GM18517 (cell line): ENCODE measurements at regions not wholly inside any gene's neighbourhood (a gene's known extent, or its start where the extent isn't known, plus 50 kb on each side); places are given as distances from the start of the nearest gene placed in this dataset.

Source experiments
- ATAC-seq: cut with Tn5 transposase; IDR thresholded peaks from one replicate; pipeline ENCODE4 v1.9.1; 2021; ENCODE audit warnings: mild to moderate bottlenecking, moderate library complexity; ENCODE audit not compliant: unreplicated experiment

GRCh38 chr2:12379143-12379542 lies 337.6 kb upstream of the TRIB2 start:
- no peak for ATAC-seq

- ATAC-seq = no peak
These were observed 335.0 kb upstream of the TRIB2 start for GRCh38 chr2:12381543-12382325.

- ATAC-seq = no peak
These were observed 334.4 kb upstream of the TRIB2 start for GRCh38 chr2:12382366-12382765.

- ATAC-seq = no peak
These were observed 327.2 kb upstream of the TRIB2 start for GRCh38 chr2:12389344-12390045.

GRCh38 chr2:12391116-12391515 lies 325.6 kb upstream of the TRIB2 start:
- no peak for ATAC-seq

- ATAC-seq = no peak
These were observed 320.0 kb upstream of the TRIB2 start for GRCh38 chr2:12396699-12397098.

GRCh38 chr2:12397854-12398253 lies 318.9 kb upstream of the TRIB2 start:
- no peak for ATAC-seq

- no peak for ATAC-seq
These were observed 317.5 kb upstream of the TRIB2 start for GRCh38 chr2:12399240-12399639.

- ATAC-seq = no peak
These were observed 316.2 kb upstream of the TRIB2 start for GRCh38 chr2:12400543-12400942.

GRCh38 chr2:12402440-12403139 lies 314.1 kb upstream of the TRIB2 start:
- ATAC-seq = no peak

- no peak for ATAC-seq
These were observed 312.2 kb upstream of the TRIB2 start for GRCh38 chr2:12404497-12404896.

- ATAC-seq = no peak
These were observed 309.6 kb upstream of the TRIB2 start for GRCh38 chr2:12407160-12407559.

GRCh38 chr2:12412898-12413305 lies 303.8 kb upstream of the TRIB2 start:
- ATAC-seq = peak; percentile 88

GRCh38 chr2:12415536-12415935 lies 301.2 kb upstream of the TRIB2 start:
- ATAC-seq = no peak

GRCh38 chr2:12416600-12416999 lies 300.1 kb upstream of the TRIB2 start:
- no peak for ATAC-seq

- no peak for ATAC-seq
These were observed 298.9 kb upstream of the TRIB2 start for GRCh38 chr2:12417786-12418185.

GRCh38 chr2:12419803-12420202 lies 296.9 kb upstream of the TRIB2 start:
- no peak for ATAC-seq

GRCh38 chr2:12421046-12421445 lies 295.7 kb upstream of the TRIB2 start:
- ATAC-seq = no peak

GRCh38 chr2:12424219-12424618 lies 292.5 kb upstream of the TRIB2 start:
- no peak for ATAC-seq

- no peak for ATAC-seq
These were observed 291.9 kb upstream of the TRIB2 start for GRCh38 chr2:12424809-12425208.

GRCh38 chr2:12428324-12428723 lies 288.4 kb upstream of the TRIB2 start:
- no peak for ATAC-seq

- ATAC-seq = no peak
These were observed 287.9 kb upstream of the TRIB2 start for GRCh38 chr2:12428786-12429185.
